ENCODE measurements at regions not wholly inside any gene's neighbourhood (a gene's known extent, or its start where the extent isn't known, plus 50 kb on each side); places are given as distances from the start of the nearest gene placed in this dataset.

- Histone ChIP-seq H3K36me3 (replicated peaks in 1 of 2) (no peaks in the 10 kb centered on the region), H3K27me3 (no peaks in the 10 kb centered on the region), H3K9me3 (replicated peaks in 1 of 3) (no peaks in the 10 kb centered on the region), H3K4me3 (no peak overlapping the region), H3K4me1 (replicated peaks in 1 of 2) (no peaks in the 10 kb centered on the region), H3K27ac (no peak overlapping the region)
- no peak for DNase-seq
- TF ChIP-seq POLR2A (IDR thresholded peaks at IDR 0.05) (no peak), CTCF (IDR thresholded peaks at IDR 0.05) (no peak)
- intact Hi-C loops (cut with DNase I): no loop called here
- 70 to 80% (median 77%) methylated on average over 3 of the region's 3 CpGs for WGBS, 4 donors
These were observed 76.7 kb upstream of the SLC4A4 start for GRCh38 chr4:71262161-71262560.

DNA sequence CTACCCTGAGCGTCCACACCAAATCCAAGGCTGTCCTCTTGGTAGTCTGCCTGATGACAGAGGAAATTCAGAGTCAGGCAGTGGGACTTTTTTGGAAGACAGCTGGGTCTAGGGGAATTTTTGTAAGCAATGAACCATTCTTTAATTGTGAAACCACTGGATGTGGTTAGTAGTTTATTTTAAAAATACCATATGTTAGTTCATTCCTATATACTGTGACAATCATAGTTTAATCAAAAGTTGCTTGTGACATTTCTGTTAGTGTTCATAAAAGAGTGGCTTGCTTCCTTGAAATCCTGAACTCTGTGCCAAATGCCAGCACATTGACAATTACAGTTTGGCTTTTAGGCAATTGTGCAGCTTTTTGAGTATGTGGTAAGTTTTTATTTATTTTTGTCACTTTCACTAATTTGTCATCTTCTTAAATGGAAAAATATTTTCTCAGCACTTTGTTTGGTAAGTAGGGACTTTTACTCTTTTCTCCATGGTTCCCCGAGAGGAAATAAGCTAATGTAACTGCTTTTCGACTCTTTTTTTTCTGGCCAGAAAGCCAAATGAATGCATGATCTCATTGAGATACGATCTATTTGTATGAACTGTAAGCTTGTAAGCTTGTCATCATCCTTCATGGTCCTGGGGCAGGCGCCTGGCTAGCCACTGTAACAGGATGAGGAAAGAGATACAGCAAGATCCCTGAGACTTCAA, 72.6 kb upstream of the SLC4A4 start:
- H3K27me3 ChIP-seq: no peaks in the 10 kb centered on the region
- intact Hi-C loops (cut with DNase I): no loop called here
- DNase-seq: no peak
- H3K4me3 ChIP-seq: no peak overlapping the region
- H3K4me1 ChIP-seq (replicated peaks in 1 of 2): no peaks in the 10 kb centered on the region
- H3K27ac ChIP-seq: no peak overlapping the region
- TF ChIP-seq POLR2A (IDR thresholded peaks at IDR 0.05) (no peak), CTCF (IDR thresholded peaks at IDR 0.05) (no peak)
- H3K9me3 ChIP-seq (replicated peaks in 1 of 3): no peaks in the 10 kb centered on the region
- WGBS, 4 donors: 65 to 75% (median 71%) methylated on average over 5 of the region's 5 CpGs
- H3K36me3 ChIP-seq (replicated peaks in 1 of 2): no peaks in the 10 kb centered on the region

DNA sequence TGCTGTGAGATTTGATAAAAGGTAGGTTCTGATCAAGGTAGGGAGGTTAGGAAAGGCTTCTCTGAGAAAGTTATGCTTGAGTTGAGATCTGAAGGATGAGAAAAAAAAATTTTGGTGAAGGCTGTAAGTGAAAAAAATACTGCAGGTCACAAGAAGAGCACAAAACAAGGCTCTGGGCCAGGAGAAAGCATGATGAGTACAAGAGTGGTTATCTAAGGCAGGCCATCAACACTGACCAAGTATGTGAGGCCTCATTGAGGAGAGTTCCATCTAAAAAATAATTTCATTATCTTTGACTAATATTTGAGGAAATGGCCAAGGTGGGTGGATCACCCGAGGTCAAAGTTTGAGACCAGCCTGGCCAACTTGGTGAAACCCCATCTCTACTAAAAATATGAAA, 71.6 kb upstream of the SLC4A4 start:
- H3K27ac ChIP-seq: no peak overlapping the region
- 83 to 100% (median 91%) methylated on average over 1 of the region's 1 CpG for WGBS, 4 donors
- no peaks in the 10 kb centered on the region for H3K27me3 ChIP-seq
- H3K4me3 ChIP-seq: no peak overlapping the region
- no peaks in the 10 kb centered on the region for H3K36me3 ChIP-seq (replicated peaks in 1 of 2)
- TF ChIP-seq POLR2A (IDR thresholded peaks at IDR 0.05): no peak
- TF ChIP-seq CTCF (IDR thresholded peaks at IDR 0.05): no peak
- no peaks in the 10 kb centered on the region for H3K4me1 ChIP-seq (replicated peaks in 1 of 2)
- intact Hi-C loops (cut with DNase I): no loop called here
- no peaks in the 10 kb centered on the region for H3K9me3 ChIP-seq (replicated peaks in 1 of 3)
- no peak for DNase-seq

DNA sequence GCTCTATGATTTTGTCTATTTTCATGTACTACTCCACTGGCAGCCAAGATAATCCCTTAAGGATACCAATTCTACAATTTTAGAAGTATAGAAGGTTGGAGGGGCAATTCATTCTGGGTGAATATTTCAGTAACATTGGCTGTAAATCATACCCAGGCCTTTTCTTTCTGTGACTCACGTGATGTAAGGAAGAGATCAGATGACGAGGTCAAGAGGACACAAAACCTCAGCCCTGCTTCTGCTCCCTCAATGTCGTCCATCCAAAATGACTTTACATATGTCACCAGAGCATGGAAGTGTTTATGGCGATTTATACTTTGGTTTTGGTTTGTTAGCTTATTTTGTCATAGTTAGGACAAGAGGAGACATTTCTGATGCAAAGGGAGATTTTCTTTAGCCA, 70.7 kb upstream of the SLC4A4 start:
- DNase-seq: no peak
- no peaks in the 10 kb centered on the region for H3K9me3 ChIP-seq (replicated peaks in 1 of 3)
- intact Hi-C loops (cut with DNase I): no loop called here
- H3K4me3 ChIP-seq: no peak overlapping the region
- TF ChIP-seq POLR2A (IDR thresholded peaks at IDR 0.05): no peak
- TF ChIP-seq CTCF (IDR thresholded peaks at IDR 0.05): no peak
- no peaks in the 10 kb centered on the region for H3K4me1 ChIP-seq (replicated peaks in 1 of 2)
- no peaks in the 10 kb centered on the region for H3K36me3 ChIP-seq (replicated peaks in 1 of 2)
- no peaks in the 10 kb centered on the region for H3K27me3 ChIP-seq
- no peak overlapping the region for H3K27ac ChIP-seq
- 45 to 51% (median 49%) methylated on average over 4 of the region's 4 CpGs for WGBS, 4 donors
